GM21367 (cell line): ENCODE measurements at regions not wholly inside any gene's neighbourhood (a gene's known extent, or its start where the extent isn't known, plus 50 kb on each side); places are given as distances from the start of the nearest gene placed in this dataset.
"Not testable (repeated sequence)": the region's sequence is repeated elsewhere in the genome, so short reads cannot be mapped to it uniquely, and the experiment has no call there.

Source experiments
- ATAC-seq: cut with Tn5 transposase; IDR thresholded peaks from one replicate; pipeline ENCODE4 v1.9.1; 2021; ENCODE audit not compliant: unreplicated experiment

DNA sequence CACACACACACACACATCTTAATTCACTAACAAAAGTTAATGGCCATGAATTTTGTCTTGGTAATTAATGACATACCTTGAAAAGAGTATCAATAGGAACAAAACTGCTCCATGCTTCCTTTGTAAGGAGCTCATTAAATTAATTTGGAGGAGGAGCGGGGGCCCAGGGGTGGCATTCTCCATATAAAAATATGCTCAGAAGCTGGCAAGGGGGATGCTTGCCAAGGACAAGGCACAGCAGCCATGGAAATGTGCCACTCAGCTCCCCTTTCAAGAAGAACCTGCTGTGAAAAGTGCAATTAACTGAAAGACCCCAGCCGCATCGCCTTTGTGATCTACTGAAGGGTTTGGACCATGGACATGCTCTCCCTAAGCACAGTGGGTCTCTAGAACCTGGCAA, 385.9 kb upstream of the API5 start:
- no peak for ATAC-seq

DNA sequence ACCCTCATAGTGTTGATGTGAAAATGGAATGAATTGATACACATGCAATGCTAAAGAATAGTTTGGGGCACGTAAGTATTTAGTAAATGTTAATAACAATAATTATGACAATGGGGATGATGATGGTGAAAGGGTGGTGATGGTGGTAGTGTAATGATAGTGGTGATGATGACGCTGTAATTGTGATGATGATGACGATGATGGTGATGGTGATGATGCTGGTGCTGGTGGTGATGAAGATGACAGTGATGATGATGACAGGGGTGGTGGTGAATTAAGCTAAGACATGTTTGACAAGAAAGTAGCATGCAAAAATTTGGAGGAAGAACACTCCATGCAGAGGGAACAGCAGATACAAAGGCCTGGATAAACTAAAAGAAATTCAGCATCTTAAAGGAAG, 364.4 kb upstream of the API5 start:
- no peak for ATAC-seq

DNA sequence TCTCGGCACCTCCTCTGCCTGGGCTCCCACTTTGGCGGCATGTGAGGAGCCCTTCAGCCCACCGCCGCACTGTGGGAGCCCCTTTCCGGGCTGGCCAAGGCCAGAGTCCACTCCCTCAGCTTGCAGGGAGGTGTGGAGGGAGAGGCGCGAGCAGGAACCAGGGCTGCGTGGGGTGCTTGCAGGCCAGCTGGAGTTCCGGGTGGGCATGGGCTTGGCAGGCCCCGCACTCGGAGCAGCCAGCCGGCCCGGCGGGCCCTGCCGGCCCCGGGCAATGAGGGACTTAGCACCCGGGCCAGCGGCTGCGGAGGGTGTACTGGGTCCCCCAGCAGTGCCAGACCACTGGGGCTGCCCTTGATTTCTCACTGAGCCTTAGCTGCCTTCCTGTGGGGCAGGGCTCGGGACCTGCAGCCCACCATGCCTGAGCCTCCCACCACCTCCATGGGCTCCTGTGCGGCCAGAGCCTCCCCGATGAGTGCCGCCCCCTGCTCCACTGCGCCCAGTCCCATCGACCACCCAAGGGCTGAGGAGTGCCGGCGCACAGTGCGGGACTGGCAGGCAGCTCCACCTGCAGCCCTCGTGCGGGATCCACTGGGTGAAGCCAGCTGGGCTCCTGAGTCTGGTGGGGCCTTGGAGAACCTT, 361.9 kb upstream of the API5 start:
- not testable (repeated sequence) for ATAC-seq

DNA sequence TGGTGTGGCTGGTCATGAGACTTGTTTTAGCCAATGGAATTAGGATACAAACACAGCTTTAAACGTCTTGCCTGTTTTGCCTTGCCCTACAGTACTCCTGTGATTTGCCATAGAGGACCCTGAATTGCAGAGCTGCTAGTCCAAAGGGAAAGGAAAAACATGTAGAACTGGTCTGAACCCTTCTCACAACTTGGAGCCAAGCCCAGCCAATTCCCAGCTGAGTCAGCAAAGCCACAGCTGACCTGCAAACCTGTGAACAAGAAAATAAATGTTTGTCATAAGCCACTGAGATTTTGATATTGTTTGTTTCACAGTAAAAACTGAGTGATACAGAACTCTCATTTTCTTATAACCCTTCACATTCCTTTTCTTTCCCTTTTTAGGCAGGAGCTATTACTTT, 360.5 kb upstream of the API5 start:
- no peak for ATAC-seq

DNA sequence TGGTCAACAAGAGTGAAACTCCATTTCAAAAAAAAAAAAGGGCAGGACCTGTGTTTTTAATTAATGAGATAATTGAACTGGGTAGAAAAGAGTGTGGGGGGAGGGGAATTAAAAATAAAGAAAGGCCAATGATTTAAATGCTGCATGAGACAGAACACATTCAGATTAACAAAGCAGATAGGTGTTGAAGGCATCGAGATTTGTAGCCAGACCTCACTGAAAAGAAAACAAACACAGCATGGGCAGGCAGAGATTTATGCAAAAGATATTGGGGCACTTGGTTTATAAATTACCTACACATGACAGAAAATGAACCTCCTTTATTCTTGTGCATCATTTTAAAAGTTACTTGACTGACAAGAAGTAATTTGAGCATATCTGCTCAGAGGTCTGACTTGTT, 354.0 kb upstream of the API5 start:
- ATAC-seq: no peak

DNA sequence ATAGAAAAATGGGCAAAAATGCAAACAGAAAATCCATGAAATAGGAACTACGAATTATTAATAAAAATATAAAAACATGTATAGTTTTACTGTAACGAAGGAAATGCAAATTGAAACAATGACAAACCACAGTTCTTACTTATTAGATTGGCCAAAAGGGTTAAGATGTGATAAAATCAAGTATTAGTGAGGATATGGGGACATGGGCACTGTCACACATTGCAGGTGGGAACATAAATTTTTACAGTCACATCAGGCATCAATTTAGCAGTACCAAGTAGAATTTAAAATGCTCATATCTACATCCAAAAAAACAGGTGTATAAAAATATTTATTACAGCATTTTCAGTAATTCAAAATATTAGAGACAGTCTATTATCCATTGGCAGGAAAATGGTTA, 353.2 kb upstream of the API5 start:
- no peak for ATAC-seq

DNA sequence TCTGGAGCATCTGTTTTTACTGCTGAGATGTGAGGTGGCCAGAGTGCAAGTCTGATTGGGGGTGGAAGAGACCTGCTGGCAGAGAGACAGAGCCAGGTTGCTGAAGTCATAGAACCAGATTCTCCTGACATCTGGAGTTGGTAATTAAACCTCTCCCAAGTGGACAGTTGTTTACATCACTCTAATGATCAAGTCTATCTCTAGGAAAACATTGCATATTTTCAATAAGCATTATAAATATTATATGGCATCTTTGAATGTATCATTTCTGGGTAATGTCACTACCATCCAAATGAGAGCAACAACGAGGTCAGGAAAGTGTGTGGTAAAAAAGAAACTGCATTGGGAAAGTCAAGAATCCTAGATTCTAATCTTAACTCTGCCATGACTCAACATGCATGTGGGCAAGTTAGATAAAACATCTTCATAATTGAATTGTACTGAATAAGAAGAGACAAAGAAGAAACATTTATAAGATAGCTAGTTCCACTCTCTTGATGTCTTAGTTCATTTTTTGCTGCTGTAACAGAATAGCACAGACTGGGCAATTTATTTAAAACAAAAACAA, 351.2 kb upstream of the API5 start:
- ATAC-seq: no peak

DNA sequence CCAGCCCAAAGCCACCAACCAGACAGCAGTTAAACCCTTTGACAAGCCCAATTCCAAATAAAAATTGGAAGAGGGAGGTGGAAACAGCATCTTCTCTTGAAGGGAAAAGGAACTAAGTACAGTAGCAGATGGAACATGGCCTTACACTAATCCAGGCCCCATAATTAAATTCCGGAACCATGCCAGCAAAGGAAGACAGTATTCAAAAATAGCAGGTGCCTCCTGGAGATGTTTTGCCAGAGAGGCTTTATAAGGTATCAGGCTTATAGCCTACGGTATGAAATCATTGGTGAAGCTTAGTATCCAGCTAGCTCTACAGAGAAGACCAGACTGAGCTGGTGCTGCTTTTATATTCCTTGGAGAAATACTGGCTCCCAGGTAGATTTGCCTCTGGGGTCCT, 344.1 kb upstream of the API5 start:
- ATAC-seq: no peak

DNA sequence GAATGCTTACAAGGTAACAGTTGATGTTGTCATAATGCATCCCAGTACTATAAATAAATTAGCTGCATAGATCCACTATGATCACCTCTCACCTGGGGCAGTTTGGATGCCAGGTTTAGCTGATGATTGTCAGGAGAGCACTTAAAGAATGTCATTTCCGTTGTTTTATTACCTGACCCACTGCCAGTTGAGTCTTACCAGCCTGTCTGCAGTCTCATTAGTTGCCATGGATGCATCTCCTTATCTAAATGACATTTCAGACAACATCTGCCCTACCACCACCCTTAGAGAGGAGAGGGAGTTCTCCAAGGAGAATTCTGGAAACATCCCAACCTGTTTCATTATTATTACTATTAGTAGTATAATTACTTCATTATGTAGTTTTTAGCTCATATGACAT, 339.1 kb upstream of the API5 start:
- no peak for ATAC-seq

DNA sequence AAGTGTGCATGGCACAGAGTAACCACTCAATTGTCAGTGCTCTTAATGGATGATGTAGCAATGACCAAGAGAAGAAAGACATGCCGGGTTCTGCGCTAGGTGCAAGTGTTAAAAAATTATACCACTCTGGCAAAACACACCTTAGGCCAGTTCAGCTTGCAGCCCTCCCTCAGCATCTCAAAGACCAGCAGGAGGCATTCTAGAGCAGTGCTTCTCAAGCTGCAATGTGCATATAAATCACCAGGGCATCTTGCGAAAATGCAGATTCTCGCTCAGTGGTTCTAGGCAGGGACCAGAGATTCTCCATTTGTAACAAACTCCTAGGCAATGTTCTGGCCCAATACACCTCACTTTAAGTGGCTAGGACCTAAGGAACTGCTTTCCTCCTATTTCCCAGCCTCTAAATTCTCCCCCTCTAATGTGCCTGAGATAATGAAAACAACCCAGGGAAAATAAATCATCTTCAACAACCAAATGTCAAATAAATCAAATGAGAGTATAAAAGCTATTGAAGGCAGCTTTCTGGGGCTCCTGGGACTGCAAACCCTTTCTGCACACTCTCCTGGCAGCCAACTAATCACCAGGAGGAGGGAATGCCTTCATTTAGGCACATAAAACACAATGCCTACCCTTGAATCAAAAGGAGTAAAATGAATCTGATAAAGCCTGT, 337.2 kb upstream of the API5 start:
- no peak for ATAC-seq

DNA sequence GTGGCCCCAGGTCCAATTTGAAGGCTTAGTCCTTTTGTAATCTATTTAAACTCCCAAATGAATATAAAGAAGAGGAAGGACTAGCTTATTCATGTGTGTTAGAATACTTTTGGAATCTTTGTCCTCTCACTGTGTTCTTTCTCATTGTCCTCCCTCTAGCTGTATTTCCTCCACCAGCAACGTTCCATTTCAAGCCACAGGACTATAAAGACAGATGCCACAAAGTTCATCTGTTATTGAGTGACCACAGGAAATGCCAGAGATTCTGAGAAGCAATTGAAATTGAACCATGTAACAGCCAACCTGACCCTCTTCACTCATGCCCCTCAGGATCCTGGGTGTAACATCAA, 336.6 kb upstream of the API5 start:
- ATAC-seq: no peak

DNA sequence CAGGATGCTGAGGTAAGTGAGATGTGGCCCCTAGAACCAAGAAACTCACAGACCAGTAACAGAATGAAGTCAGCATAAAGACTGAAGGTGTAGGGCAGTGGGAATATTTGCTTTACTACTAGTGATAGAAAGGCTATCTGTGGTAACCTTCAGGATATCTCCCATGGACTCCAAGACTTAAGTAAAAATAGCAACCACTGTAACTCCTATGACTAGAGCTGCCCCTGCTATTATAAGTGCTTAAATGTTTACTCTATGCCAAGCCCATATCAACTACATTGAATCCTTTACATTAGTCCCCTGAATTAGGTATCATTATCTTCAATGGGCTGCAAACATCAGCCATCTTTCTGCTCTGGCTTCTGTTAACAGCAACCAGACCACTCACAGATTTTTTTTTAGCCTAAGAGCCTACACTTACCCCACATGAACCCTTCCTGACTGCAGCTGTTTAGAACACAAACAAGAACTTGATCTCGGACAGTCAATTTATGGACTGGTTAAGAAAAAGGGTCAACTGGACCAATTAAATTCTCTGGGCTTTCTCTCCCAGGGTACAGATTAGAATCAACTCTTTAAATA, 335.1 kb upstream of the API5 start:
- ATAC-seq: no peak

DNA sequence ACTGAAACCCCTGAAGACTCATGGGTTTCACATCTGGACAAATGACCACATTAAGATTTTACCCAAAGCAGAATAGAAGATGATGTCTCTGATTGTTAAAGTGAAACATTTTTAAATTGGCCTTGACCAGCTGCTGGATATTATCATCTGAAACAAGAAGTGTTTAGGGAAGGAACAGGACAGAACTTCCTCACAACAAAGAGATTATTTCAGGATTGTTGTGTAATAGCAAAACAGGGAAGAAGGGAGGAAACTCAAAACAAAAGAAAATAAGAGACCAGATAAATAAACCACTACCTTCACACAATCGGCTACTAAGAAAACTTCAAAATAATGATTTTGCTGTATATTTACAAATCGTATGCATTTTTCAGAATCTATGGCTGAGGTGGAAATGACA, 319.2 kb upstream of the API5 start:
- ATAC-seq: no peak

DNA sequence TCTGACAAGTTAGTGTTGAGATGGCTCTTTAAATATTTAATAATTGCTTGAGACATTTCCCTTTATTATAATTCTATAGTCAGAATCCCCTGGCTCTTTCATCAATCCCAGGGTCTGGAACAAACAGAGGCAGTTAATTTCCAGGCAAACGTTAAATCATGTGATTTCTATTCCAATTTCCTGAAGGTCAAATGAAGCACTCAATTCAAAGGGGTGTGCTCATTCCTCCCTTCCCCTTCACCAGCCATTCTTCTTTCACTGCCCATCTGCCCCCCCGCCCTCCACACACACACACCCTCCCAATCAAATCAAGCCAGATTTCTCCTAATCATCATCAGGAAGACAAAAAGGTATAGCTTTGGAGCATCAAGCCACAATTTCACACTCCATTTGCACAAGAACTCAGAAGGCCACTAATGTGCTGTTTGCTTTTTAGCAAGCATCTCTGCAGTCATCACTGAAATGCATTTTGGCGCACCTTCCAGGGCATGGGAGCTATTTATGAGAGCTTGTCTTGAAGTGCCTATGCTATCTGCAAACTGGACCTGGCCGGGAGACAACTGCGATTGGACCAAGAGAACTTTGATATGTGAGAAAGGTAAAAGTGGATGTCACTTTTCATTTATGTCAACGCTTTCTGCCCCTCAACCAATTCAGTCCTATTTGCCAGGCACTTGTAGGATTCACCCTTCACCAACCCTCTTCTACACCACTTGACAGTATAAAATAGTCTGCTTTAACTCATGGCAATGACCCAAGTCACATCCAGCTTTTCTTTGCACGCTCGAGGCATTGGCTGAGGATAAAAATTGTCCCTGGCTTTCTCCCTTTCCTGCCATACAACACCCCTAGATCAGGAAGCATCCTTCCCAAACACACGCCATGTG, 315.1 kb upstream of the API5 start:
- no peak for ATAC-seq

DNA sequence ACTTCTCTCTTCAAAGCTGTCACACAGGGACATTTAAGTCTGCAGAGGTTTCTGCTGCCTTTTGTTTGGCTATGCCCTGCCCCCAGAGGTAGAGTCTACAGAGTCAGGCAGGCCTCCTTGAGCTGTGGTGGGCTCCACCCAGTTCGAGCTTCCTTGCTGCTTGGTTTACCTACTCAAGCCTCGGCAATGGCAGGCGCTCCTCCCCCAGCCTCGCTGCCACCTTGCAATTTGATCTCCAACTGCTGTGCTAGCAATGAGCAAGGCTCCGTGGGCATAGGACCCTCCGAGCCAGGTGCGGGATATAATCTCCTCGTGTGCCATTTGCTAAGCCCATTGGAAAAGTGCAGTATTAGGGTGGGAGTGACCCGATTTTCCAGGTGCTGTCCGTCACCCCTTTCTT, 306.9 kb upstream of the API5 start:
- ATAC-seq: not testable (repeated sequence)

DNA sequence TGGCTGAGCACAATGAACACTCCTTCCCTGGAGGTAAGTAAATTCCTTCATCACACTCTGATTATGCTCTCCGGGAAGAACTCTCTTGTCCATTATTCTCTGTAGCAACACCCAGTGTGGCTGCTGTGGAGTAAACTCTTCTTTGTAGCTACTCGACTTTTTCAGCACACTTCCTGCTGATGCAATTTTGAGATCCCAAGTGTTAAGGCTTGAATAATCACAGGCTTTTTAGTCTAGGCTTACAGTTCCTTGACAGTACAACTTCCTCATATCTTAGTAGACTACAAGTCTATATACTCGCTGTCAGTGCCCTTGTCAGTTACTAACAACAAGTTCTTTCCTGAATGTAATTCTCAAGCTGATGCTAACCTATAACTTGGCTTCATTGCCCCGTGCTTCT, 301.8 kb upstream of the API5 start:
- ATAC-seq: no peak

DNA sequence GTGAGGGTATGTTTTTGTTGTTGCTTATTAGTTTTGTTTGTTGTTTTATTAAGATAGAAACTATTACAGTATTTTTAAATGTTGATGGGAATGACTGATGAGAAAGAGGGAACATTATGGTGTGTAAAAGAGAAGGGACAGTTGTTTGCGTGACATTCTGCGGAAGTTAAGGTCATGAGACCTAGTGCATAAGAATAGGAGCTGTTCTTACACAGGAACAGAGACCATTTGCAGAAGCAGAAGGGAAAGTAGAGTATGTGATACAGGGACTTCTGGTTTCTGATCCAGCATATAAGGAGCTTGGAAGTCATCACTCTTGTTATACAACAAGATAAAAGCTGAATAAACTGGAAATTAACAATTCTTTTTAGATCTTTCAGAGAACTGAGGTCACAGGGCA, 299.2 kb upstream of the API5 start:
- ATAC-seq: no peak

DNA sequence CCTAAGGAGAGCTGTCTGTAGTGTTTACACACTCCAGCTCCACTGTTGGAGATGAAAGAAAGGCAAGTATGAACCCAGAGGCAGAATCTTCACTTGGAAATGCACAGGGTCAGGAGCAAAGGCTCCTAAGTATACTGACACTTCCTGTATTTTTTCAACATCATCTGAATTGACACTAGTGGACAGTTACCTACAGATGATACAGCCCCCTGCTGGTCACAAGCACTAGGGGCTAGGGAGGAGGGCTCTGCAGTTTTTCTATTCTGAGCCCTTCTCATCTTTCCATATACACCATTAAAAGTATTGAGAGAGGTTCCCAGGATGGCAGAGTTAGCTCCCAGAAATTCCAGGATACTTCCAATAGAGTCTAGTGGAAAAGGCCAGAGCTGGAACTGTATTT, 290.3 kb upstream of the API5 start:
- ATAC-seq: no peak

DNA sequence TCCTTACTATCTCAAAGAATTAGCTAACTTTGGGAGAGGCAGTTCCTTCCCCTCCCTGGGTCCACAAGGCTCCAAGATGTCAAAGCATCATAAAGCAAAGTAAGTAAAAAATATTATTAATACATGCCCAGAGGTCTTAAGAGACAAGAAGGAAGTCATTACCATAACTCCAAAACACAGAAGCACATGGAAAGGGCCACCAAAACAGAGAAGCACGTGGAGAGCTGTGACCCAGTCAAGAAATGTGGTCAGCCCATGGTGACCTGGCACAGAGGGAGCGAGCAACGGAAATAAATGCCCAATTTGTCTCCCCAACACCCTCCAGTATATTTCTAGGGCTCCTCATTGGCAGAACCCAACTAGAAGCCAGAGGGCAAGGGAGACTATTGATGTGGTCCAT, 277.5 kb upstream of the API5 start:
- no peak for ATAC-seq

DNA sequence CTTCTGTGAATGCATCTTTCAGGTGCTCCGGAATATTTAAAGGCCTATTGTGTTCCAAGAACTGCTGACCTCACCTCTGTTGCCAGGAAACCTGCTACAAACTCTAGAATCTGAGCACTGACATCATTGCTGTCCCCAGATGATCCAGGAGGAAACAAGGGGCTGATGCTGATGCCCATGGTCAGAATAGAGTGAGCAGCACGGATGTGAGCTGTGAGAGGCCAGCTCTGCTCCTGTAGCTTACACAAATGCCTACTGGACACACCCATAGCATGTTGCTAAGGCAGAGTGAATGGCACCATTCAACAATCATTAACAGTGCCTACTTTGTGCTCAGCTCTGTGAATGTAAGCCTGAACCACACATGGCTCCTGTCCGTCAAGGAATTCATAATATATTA, 276.7 kb upstream of the API5 start:
- no peak for ATAC-seq

DNA sequence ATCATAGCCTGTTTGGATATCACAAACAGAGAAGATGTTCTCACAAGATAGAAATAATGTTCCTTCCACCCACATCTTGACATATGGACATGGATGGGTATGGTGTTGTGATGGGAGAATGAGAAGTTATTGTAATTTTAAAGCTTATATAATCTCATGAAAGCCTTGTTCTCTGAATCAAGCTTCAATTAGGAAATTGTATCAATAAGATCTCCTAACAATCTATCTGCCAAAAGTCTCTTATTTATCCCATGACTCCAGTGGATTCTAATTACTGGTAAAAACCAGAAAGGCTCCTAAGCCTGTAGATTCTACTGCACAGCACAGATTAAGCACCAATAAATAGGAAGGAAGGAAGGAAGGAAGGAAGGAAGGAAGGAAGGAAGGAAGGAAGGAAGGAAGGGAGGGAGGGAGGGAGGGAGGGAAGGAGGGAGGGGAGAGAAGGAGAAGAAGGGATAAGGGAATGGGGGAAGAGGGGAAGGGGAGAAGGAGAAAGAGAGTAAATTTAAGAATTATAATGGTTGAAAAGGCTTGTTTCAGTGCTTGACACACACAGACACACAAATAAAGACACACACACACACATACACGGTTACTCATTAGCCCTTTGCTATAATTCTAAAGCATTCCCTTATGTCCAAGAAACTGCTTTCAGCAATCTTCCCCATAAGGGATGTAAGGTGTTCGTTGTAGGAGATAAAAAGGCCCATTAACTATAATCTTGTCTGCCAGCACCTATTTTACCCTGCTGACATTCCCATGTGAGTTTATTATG, 258.0 kb upstream of the API5 start:
- no peak for ATAC-seq
